NT2/D1 (cell line): ENCODE measurements at regions not wholly inside any gene's neighbourhood (a gene's known extent, or its start where the extent isn't known, plus 50 kb on each side); places are given as distances from the start of the nearest gene placed in this dataset.

ENCODE experiments used
- DNase-seq: peaks from one replicate; pipeline ENCODE4 v3.0.0-alpha.2; 2011; ENCODE audit warnings: low read depth, low spot score
- H3K27me3 ChIP-seq: 2 replicates; pipeline ENCODE4 v1.6.0; 2011; ENCODE audit warnings: mild to moderate bottlenecking; ENCODE audit not compliant: insufficient read length, insufficient read depth
- H3K36me3 ChIP-seq: 2 replicates; pipeline ENCODE4 v1.6.1; 2011; ENCODE audit warnings: mild to moderate bottlenecking, low read length, mixed read lengths; ENCODE audit not compliant: insufficient read depth, insufficient read length
- H3K4me1 ChIP-seq: 2 replicates; pipeline ENCODE4 v1.5.1; 2011; ENCODE audit not compliant: insufficient read depth, insufficient read length
- H3K4me3 ChIP-seq: 2 replicates; pipeline ENCODE4 v1.5.1; 2011; ENCODE audit warnings: low read depth; ENCODE audit not compliant: insufficient read length
- H3K9ac ChIP-seq: 2 replicates; pipeline ENCODE4 v1.6.0; 2011; ENCODE audit warnings: low read depth; ENCODE audit not compliant: insufficient read length
- H3K9me3 ChIP-seq: 2 replicates; pipeline ENCODE4 v1.5.1; 2011; ENCODE audit warnings: mild to moderate bottlenecking, low read length; ENCODE audit not compliant: insufficient read depth
- SUZ12 ChIP-seq: IDR thresholded peaks from 2 replicates; pipeline ENCODE4 v1.6.1; 2011; ENCODE audit not compliant: insufficient read length, insufficient read depth; ENCODE audit errors: extremely low read depth
- YY1 ChIP-seq: IDR thresholded peaks from 2 replicates; pipeline ENCODE4 v1.6.1; 2011; ENCODE audit not compliant: insufficient read length, insufficient read depth
- ZNF274 ChIP-seq: IDR thresholded peaks from 2 replicates; pipeline ENCODE4 v1.6.1; 2011; ENCODE audit warnings: mild to moderate bottlenecking, low read depth, low read length

- Histone ChIP-seq H3K27me3 (no peaks in the 10 kb centered on the region), H3K9ac (no peak overlapping the region), H3K4me3 (no peak overlapping the region), H3K36me3 (no peaks in the 10 kb centered on the region), H3K9me3 (no peaks in the 10 kb centered on the region; the same call in none of the 2 replicates), H3K4me1 (no peaks in the 10 kb centered on the region)
- TF ChIP-seq ZNF274 (no peak), YY1 (no peak), SUZ12 (no peak)
- DNase-seq, result no peak
These were observed 322.3 kb upstream of the IGFBP3 start for GRCh38 chr7:46243406-46243805.

GRCh38 chr7:46239846-46240245 is 318.8 kb upstream of the IGFBP3 start:
- H3K4me3 ChIP-seq, result no peak overlapping the region
- H3K9me3 ChIP-seq, result no peaks in the 10 kb centered on the region; the same call in none of the 2 replicates

GRCh38 chr7:46237466-46237865 is 316.4 kb upstream of the IGFBP3 start:
- H3K4me3 ChIP-seq, result no peak overlapping the region
- no peak for TF ChIP-seq SUZ12
- no peak for TF ChIP-seq ZNF274
- TF ChIP-seq YY1, result no peak
- H3K27me3 ChIP-seq, result no peaks in the 10 kb centered on the region
- no peak for DNase-seq
- no peaks in the 10 kb centered on the region for H3K36me3 ChIP-seq
- no peaks in the 10 kb centered on the region for H3K4me1 ChIP-seq
- no peak overlapping the region for H3K9ac ChIP-seq
- H3K9me3 ChIP-seq, result no peaks in the 10 kb centered on the region; the same call in 1 of the 2 replicates

More at GRCh38 chr7:46239846-46240245, 318.8 kb upstream of the IGFBP3 start:
- no peaks in the 10 kb centered on the region for H3K4me1 ChIP-seq
- no peak overlapping the region for H3K9ac ChIP-seq
- no peaks in the 10 kb centered on the region for H3K27me3 ChIP-seq
- no peaks in the 10 kb centered on the region for H3K36me3 ChIP-seq
- no peak for TF ChIP-seq SUZ12
- no peak for TF ChIP-seq YY1
- no peak for TF ChIP-seq ZNF274
- no peak for DNase-seq

GRCh38 chr7:46233585-46234329 is 312.7 kb upstream of the IGFBP3 start:
- Histone ChIP-seq H3K36me3 (no peaks in the 10 kb centered on the region), H3K4me3 (no peak overlapping the region)
- TF ChIP-seq SUZ12 (no peak), YY1 (no peak), ZNF274 (no peak)

GRCh38 chr7:46230990-46231305 is 309.9 kb upstream of the IGFBP3 start:
- DNase-seq, result no peak
- Histone ChIP-seq H3K4me3 (no peak overlapping the region), H3K27me3 (no peaks in the 10 kb centered on the region), H3K9ac (no peak overlapping the region), H3K4me1 (no peaks in the 10 kb centered on the region), H3K9me3 (no peaks in the 10 kb centered on the region), H3K36me3 (no peaks in the 10 kb centered on the region)
- TF ChIP-seq YY1 (no peak), ZNF274 (no peak), SUZ12 (no peak)

More at GRCh38 chr7:46233585-46234329, 312.7 kb upstream of the IGFBP3 start:
- Histone ChIP-seq H3K9ac (no peak overlapping the region), H3K27me3 (no peaks in the 10 kb centered on the region), H3K9me3 (no peaks in the 10 kb centered on the region), H3K4me1 (no peaks in the 10 kb centered on the region)
- no peak for DNase-seq

- TF ChIP-seq YY1, result no peak
- TF ChIP-seq ZNF274, result no peak
- TF ChIP-seq SUZ12, result no peak
- H3K4me1 ChIP-seq, result no peaks in the 10 kb centered on the region
- no peak overlapping the region for H3K4me3 ChIP-seq
- H3K27me3 ChIP-seq, result no peaks in the 10 kb centered on the region
- no peak overlapping the region for H3K9ac ChIP-seq
- no peaks in the 10 kb centered on the region for H3K36me3 ChIP-seq
- no peaks in the 10 kb centered on the region for H3K9me3 ChIP-seq
- no peak for DNase-seq
These were observed 309.4 kb upstream of the IGFBP3 start for GRCh38 chr7:46230298-46230989.

- no peaks in the 10 kb centered on the region for H3K9me3 ChIP-seq
- H3K9ac ChIP-seq, result no peak overlapping the region
- no peak for DNase-seq
- TF ChIP-seq SUZ12 (no peak), ZNF274 (no peak), YY1 (no peak)
- H3K27me3 ChIP-seq, result no peaks in the 10 kb centered on the region
- H3K4me3 ChIP-seq, result no peak overlapping the region
- H3K36me3 ChIP-seq, result no peaks in the 10 kb centered on the region
- no peaks in the 10 kb centered on the region for H3K4me1 ChIP-seq
These were observed 308.3 kb upstream of the IGFBP3 start for GRCh38 chr7:46229409-46229808.
